ENCODE measurements at regions not wholly inside any gene's neighbourhood (a gene's known extent, or its start where the extent isn't known, plus 50 kb on each side); places are given as distances from the start of the nearest gene placed in this dataset.

GRCh38 chr11:114758627-114759026 is 80.3 kb downstream of the NXPE2 start:
- DNase-seq (ENCODE audit: low spot score): no peak
- Histone ChIP-seq H3K4me3 (no peak overlapping the region), H3K27ac (no peak overlapping the region)
- TF ChIP-seq CTCF (IDR thresholded peaks at IDR 0.05): no peak

DNA sequence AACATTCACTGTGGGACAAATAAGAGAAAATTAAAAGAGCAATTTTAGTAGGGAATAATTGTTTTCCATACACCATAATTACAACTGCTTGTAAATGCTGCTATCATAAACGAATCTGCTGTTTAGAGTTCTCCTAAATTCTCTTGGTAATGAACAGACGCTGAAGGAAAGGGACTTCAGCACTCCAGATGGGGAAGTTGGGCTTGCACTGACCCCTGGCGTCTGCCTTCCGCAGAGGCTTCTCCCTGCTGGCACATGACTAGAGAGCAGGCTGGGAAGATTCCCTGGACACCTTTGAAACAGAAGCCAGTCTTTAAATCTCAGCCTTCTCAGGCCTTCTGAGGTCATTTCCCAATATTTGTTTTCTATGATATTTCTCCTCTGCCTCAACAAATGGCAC is 84.1 kb downstream of the NXPE2 start:
- DNase-seq (ENCODE audit: low spot score): no peak
- no peak overlapping the region for H3K27ac ChIP-seq
- TF ChIP-seq CTCF (IDR thresholded peaks at IDR 0.05): peak; percentile 44
- no peak overlapping the region for H3K4me3 ChIP-seq

DNA sequence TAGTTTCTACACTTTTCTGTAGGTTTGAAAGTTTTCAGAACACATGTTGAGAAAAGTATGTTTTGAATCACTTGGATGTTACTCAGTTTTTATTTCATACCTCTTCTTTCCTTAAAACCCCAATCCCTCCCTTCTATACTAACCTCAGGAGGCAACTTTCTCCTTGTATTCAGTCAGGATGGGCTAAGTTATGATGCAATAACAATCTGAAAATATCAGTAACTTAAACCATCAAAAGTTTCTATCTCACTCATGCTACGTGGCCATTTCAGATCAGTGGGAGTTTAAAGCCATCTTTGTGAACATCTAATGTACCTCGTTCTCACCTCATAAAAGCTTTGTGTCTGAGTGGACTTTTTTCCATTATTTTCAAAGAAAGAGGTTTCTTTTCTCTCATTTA is 86.2 kb downstream of the NXPE2 start:
- Histone ChIP-seq H3K4me3 (no peak overlapping the region), H3K27ac (no peak overlapping the region)
- DNase-seq (ENCODE audit: low spot score): no peak
- TF ChIP-seq CTCF (IDR thresholded peaks at IDR 0.05): no peak

DNA sequence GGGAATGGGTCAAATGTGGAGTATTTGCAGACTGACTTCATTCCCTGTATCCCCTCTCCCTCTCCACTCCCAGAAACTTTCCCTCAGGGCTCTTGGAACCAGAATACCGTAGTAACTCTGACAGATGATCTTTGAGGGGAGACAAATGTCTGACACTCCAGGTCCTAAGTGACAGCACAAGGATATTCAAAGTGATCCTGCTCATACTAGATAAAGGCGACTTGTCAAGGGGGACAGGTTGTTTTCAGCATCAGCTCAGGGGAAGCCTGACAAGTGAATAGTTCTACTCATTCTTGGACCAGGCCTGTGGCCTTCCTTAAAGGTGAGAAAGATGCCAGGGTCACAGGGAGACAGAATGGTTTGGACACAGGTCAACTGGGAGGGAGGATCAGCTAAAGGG is 92.8 kb downstream of the NXPE2 start:
- DNase-seq (ENCODE audit: low spot score): no peak
- TF ChIP-seq CTCF (IDR thresholded peaks at IDR 0.05): no peak
- H3K4me3 ChIP-seq: no peak overlapping the region
- no peak overlapping the region for H3K27ac ChIP-seq

- TF ChIP-seq CTCF (IDR thresholded peaks at IDR 0.05): no peak
- H3K27ac ChIP-seq: no peak overlapping the region
- no peak for DNase-seq (ENCODE audit: low spot score)
- no peak overlapping the region for H3K4me3 ChIP-seq
Observed at GRCh38 chr11:114773541-114774338, 95.4 kb downstream of the NXPE2 start.

- no peak for DNase-seq (ENCODE audit: low spot score)
- peak; percentile 14 for TF ChIP-seq CTCF (IDR thresholded peaks at IDR 0.05)
- H3K4me3 ChIP-seq: no peak overlapping the region
- H3K27ac ChIP-seq: no peak overlapping the region
Observed at GRCh38 chr11:114774599-114775361, 96.5 kb downstream of the NXPE2 start.
